ENCODE measurements at regions not wholly inside any gene's neighbourhood (a gene's known extent, or its start where the extent isn't known, plus 50 kb on each side); places are given as distances from the start of the nearest gene placed in this dataset.

GRCh38 chr21:16644685-16645084 lies 868.2 kb upstream of the CXADR start:
- intact Hi-C loops (cut with micrococcal nuclease) = no loop called here
- no peak for TF ChIP-seq CTCF (IDR thresholded peaks at IDR 0.05)
- Mint-ChIP-seq H3K9me3 (peaks cover 5% of the 10 kb centered on the region), H3K4me3 (no peak overlapping the region), H3K36me3 (ENCODE audit: low read depth) (no peaks in the 10 kb centered on the region), H3K27ac (no peak overlapping the region), H3K4me1 (ENCODE audit: low read depth) (no peaks in the 10 kb centered on the region), H3K27me3 (no peaks in the 10 kb centered on the region)
- POLR2A ChIA-PET = no interaction called here
- no peak for DNase-seq
- no peak for ATAC-seq
- CTCF ChIA-PET = no interaction called here

GRCh38 chr21:16650714-16651366 lies 862.0 kb upstream of the CXADR start:
- no peaks in the 10 kb centered on the region for H3K4me1 Mint-ChIP-seq (ENCODE audit: low read depth)
- DNase-seq (no peak), ATAC-seq (no peak)
- ChIA-PET CTCF (no interaction called here), POLR2A (no interaction called here)
- no peak for TF ChIP-seq CTCF (IDR thresholded peaks at IDR 0.05)
- no peaks in the 10 kb centered on the region for H3K36me3 Mint-ChIP-seq (ENCODE audit: low read depth)
- H3K27ac Mint-ChIP-seq = no peak overlapping the region
- intact Hi-C loops (cut with micrococcal nuclease) = no loop called here
- H3K27me3 Mint-ChIP-seq = no peaks in the 10 kb centered on the region
- peaks cover 6% of the 10 kb centered on the region for H3K9me3 Mint-ChIP-seq
- no peak overlapping the region for H3K4me3 Mint-ChIP-seq

GRCh38 chr21:16651956-16652355 lies 860.9 kb upstream of the CXADR start:
- POLR2A ChIA-PET = no interaction called here
- ATAC-seq = no peak
- CTCF ChIA-PET = no interaction called here
- Mint-ChIP-seq H3K27me3 (no peaks in the 10 kb centered on the region), H3K36me3 (ENCODE audit: low read depth) (no peaks in the 10 kb centered on the region), H3K4me1 (ENCODE audit: low read depth) (no peaks in the 10 kb centered on the region), H3K27ac (no peak overlapping the region), H3K9me3 (peaks cover 6% of the 10 kb centered on the region), H3K4me3 (no peak overlapping the region)
- no peak for TF ChIP-seq CTCF (IDR thresholded peaks at IDR 0.05)
- intact Hi-C loops (cut with micrococcal nuclease) = no loop called here
- no peak for DNase-seq

- Mint-ChIP-seq H3K27ac (no peak overlapping the region), H3K36me3 (ENCODE audit: low read depth) (no peaks in the 10 kb centered on the region), H3K9me3 (no peaks in the 10 kb centered on the region), H3K4me3 (no peak overlapping the region), H3K27me3 (no peaks in the 10 kb centered on the region), H3K4me1 (ENCODE audit: low read depth) (no peaks in the 10 kb centered on the region)
- intact Hi-C loops (cut with micrococcal nuclease) = no loop called here
- no peak for DNase-seq
- POLR2A ChIA-PET = no interaction called here
- no peak for ATAC-seq
- CTCF ChIA-PET = no interaction called here
- TF ChIP-seq CTCF (IDR thresholded peaks at IDR 0.05) = no peak
These were observed 849.4 kb upstream of the CXADR start for GRCh38 chr21:16663436-16663835.

GRCh38 chr21:16667395-16667794 lies 845.4 kb upstream of the CXADR start:
- Mint-ChIP-seq H3K9me3 (peaks cover 2% of the 10 kb centered on the region), H3K4me1 (ENCODE audit: low read depth) (no peaks in the 10 kb centered on the region), H3K27me3 (no peaks in the 10 kb centered on the region), H3K36me3 (ENCODE audit: low read depth) (no peaks in the 10 kb centered on the region), H3K4me3 (no peak overlapping the region), H3K27ac (no peak overlapping the region)
- no peak for ATAC-seq
- intact Hi-C loops (cut with micrococcal nuclease) = no loop called here
- POLR2A ChIA-PET = no interaction called here
- CTCF ChIA-PET = no interaction called here
- no peak for DNase-seq
- no peak for TF ChIP-seq CTCF (IDR thresholded peaks at IDR 0.05)
